Gastrocnemius medialis (tissue), 4 donors: ENCODE measurements at regions not wholly inside any gene's neighbourhood (a gene's known extent, or its start where the extent isn't known, plus 50 kb on each side); places are given as distances from the start of the nearest gene placed in this dataset.
"Not testable (repeated sequence)": the region's sequence is repeated elsewhere in the genome, so short reads cannot be mapped to it uniquely, and the experiment has no call there.

Source experiments
- CTCF ChIP-seq, 5 experiments: fragments of 450-650 bp in 3 of 5; fragments of 200-600 bp in 2 of 5; sonication (generic) in 2 of 5; IDR thresholded peaks in 4 of 5; conservative IDR thresholded peaks in 1 of 5; 1 replicate in 4 of 5; 2 replicates in 1 of 5; pipeline ENCODE4 v1.5.1; 2016 to 2019; ENCODE audit warnings: antibody characterized with exemption in 5 of 5, mild to moderate bottlenecking in 3 of 5, moderate library complexity in 3 of 5
- POLR2A ChIP-seq, 2 donors: fragments of 450-650 bp; IDR thresholded peaks; one replicate each; pipeline ENCODE4 v1.6.1; 2017; ENCODE audit warnings: antibody characterized with exemption in 2 of 2, mild to moderate bottlenecking in 2 of 2, moderate library complexity in 2 of 2

- not testable (repeated sequence) for TF ChIP-seq CTCF (IDR thresholded peaks at IDR 0.05 in 4 of 5, conservative IDR thresholded peaks at IDR 0.05 in 1 of 5); POLR2A (IDR thresholded peaks at IDR 0.05)
These were observed 86.0 kb upstream of the MID1 start for GRCh38 chrX:10706342-10706741.
